Ovary (tissue), 7 donors: ENCODE measurements at regions not wholly inside any gene's neighbourhood (a gene's known extent, or its start where the extent isn't known, plus 50 kb on each side); places are given as distances from the start of the nearest gene placed in this dataset.

Source experiments
- DNase-seq, 5 donors: peaks; one replicate each; pipeline ENCODE4 v3.0.0-alpha.2; 2019 to 2020
- H3K27ac ChIP-seq, 2 donors: fragments of 200-600 bp; one replicate each; pipeline versions ENCODE4 v1.5.1 to v1.8.0; 2019 to 2022
- H3K27me3 ChIP-seq: fragments of 200-600 bp; one replicate; pipeline ENCODE4 v1.8.0; 2022
- H3K36me3 ChIP-seq: fragments of 200-600 bp; sonication (generic); one replicate; pipeline ENCODE4 v1.5.1; 2019
- H3K4me1 ChIP-seq: one replicate; pipeline ENCODE4 v1.8.1; 2013; ENCODE audit warnings: mild to moderate bottlenecking, moderate library complexity; ENCODE audit not compliant: insufficient read depth
- H3K4me3 ChIP-seq: fragments of 200-600 bp; sonication (generic); one replicate; pipeline ENCODE4 v1.5.1; 2017
- H3K9me3 ChIP-seq, 2 donors: fragments of 200-600 bp in 1 of 2; sonication (generic) in 1 of 2; one replicate each; pipeline versions ENCODE4 v1.5.1 to v1.8.1; 2013 to 2019; ENCODE audit warnings: mild to moderate bottlenecking in 1 of 2, moderate library complexity in 1 of 2
- CTCF ChIP-seq, 3 donors: fragments of 450-650 bp in 2 of 3; fragments of 200-600 bp in 1 of 3; IDR thresholded peaks; one replicate each; pipeline versions ENCODE4 v1.5.1 to v1.8.0; 2016 to 2022; ENCODE audit warnings: antibody characterized with exemption in 3 of 3, mild to moderate bottlenecking in 1 of 3
- EP300 ChIP-seq: sonication (generic); formaldehyde crosslinking; IDR thresholded peaks from one replicate; pipeline ENCODE4 v1.6.1; 2017; ENCODE audit warnings: antibody characterized with exemption
- POLR2A ChIP-seq: fragments of 450-650 bp; IDR thresholded peaks from one replicate; pipeline ENCODE4 v1.6.1; 2017; ENCODE audit warnings: antibody characterized with exemption, mild to moderate bottlenecking, moderate library complexity
- WGBS, 3 donors: extraction: QIAGEN DNeasy Blood & Tissue Kit in 1 of 3; methylation state at CpG; one replicate each; pipeline versions ENCODE4 v1.1.5 to v1.1.7; 2013 to 2017; 5-methylcytosine and 5-hydroxymethylcytosine counted together
- intact Hi-C, 4 donors: fragments of 100-400 bp; cut with DNase I; formaldehyde crosslinking; loops; one replicate each; pipeline versions ENCODE4 v1.11.0 to v1.15.1; 2022 to 2023
- donor health status: DM: no; HTN: no; CAD: no; lungs with moderate emphysema.
- donor health status: DM: no; HTN: no; CAD: no.
- donor health status: Bipolar disorder and iron deficiency.
- donor health status: DM: no; HTN: no; CAD: no.
- donor health status: DM: yes; HTN: yes; CAD: no.

DNA sequence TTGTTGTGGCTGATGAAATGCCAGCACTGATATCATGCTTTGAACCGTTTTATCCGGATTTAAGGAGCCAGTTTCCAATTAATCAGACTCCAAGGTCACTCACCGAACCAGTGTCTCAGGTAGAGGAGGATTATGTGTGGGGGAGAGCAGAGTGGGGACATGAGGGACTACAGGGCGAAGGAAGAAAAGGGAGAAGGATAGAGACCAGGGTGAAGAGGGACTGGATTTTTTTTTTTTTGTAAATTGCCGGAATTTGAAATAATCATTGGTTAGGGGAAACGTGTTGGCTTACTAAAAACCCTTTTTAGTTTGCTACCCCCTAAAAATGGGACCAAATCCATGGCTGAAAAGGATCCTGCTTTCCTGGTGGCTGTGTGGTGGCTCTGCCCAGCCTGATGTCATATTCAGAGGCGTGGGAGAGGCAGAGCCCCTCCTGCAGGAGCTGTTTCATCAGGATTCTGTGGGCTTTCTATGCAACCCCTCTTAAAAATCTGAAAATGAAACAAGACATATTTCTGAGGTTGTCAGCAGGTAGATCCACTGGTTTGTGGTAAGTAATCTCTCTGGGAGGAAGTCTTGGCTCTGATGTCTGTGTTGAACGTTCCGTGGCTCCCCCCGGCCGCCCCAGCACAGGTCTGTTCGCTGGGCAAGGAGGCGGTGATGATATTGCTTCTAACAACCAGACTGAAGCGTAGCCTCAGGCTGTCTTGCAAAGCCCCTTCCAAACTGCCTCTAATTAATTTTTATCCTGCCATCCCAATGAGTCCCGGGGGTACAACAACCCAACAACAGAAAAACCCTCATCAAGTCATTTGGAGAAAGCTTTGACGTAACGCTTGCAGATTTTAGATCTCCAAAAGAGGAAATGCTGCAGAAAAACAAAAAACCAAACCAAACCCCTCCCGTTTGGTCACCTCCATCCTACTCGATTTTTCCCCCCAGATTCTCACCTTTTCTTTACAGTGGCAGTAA, 143.0 kb upstream of the ZFHX3 start:
- H3K9me3 ChIP-seq: peaks cover 0 to 4% of the 10 kb centered on the region in 2 donors
- H3K27me3 ChIP-seq: no peaks in the 10 kb centered on the region
- no peaks in the 10 kb centered on the region for H3K4me1 ChIP-seq
- TF ChIP-seq POLR2A: no peak
- TF ChIP-seq CTCF (IDR thresholded peaks at IDR 0.05): no peak
- no peak for TF ChIP-seq EP300
- no peak for DNase-seq
- intact Hi-C loops: loop anchor here in 1 of 4 donors (10.0 kb wide), 1 partner anchor 366 kb away; no protein-coding TSS in a partner anchor
- WGBS, 3 donors: 54 to 66% (median 62%) methylated on average over 19 of the region's 19 CpGs
- no peaks in the 10 kb centered on the region for H3K36me3 ChIP-seq
- no peak overlapping the region for H3K4me3 ChIP-seq
- H3K27ac ChIP-seq: no peak overlapping the region

DNA sequence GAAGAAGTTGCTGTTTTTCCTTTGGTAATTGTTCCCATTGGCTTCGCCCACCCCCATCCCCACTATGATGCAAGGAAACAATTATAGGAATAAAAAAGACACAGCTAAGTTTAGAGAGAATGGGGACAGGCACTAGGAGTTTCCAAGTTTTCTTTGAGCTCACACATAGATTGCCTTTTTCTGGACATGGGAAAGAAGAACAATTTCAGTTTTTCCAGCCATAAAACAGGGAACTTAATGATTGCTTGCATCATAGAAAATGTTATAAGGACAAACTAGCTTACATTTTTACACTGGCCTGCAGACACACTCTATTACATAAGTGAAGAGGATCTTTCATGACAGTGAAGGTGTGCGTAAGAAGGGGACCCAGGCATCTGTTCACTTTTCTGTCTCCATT, 142.3 kb upstream of the ZFHX3 start:
- Histone ChIP-seq H3K4me3 (no peak overlapping the region), H3K4me1 (no peaks in the 10 kb centered on the region), H3K36me3 (no peaks in the 10 kb centered on the region), H3K27ac (no peak overlapping the region), H3K9me3 (peaks cover 0 to 4% of the 10 kb centered on the region in 2 donors), H3K27me3 (no peaks in the 10 kb centered on the region)
- 34 to 50% (median 36%) methylated on average over 2 of the region's 2 CpGs for WGBS, 3 donors
- no peak for DNase-seq
- intact Hi-C loops: loop anchor here in 1 of 4 donors (10.0 kb wide), 1 partner anchor 365 kb away; no protein-coding TSS in a partner anchor
- TF ChIP-seq EP300 (no peak), POLR2A (no peak), CTCF (IDR thresholded peaks at IDR 0.05) (no peak)

DNA sequence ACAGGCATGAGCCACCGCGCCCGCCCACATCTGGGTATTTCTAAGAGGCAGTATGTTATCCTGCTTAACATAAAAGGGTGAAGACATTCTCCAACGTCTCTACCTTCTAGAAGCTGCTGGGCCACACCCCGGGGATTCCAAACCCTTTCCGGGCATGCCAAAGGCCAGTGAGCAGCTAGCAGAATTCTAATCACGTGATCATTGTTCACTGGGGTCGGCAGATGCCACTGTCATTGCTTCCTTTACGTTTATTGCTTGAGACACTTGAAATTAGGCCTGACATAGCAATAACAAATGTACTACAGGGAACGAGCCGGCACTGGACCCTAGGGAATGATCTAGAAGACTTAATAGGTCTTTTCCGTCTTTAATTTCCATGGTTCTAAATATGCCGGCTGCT, 141.2 kb upstream of the ZFHX3 start:
- Histone ChIP-seq H3K4me1 (no peaks in the 10 kb centered on the region), H3K27me3 (no peaks in the 10 kb centered on the region), H3K4me3 (no peak overlapping the region), H3K27ac (no peak overlapping the region), H3K9me3 (peaks cover 0 to 4% of the 10 kb centered on the region in 2 donors), H3K36me3 (no peaks in the 10 kb centered on the region)
- no peak for TF ChIP-seq CTCF (IDR thresholded peaks at IDR 0.05)
- no peak for TF ChIP-seq POLR2A
- TF ChIP-seq EP300: no peak
- 75 to 78% (median 77%) methylated on average over 13 of the region's 13 CpGs for whole genome bisulfite sequencing, 3 donors
- DNase-seq: no peak
- intact Hi-C loops: loop anchor here in 1 of 4 donors (10.0 kb wide), 1 partner anchor 354 kb away; no protein-coding TSS in a partner anchor

DNA sequence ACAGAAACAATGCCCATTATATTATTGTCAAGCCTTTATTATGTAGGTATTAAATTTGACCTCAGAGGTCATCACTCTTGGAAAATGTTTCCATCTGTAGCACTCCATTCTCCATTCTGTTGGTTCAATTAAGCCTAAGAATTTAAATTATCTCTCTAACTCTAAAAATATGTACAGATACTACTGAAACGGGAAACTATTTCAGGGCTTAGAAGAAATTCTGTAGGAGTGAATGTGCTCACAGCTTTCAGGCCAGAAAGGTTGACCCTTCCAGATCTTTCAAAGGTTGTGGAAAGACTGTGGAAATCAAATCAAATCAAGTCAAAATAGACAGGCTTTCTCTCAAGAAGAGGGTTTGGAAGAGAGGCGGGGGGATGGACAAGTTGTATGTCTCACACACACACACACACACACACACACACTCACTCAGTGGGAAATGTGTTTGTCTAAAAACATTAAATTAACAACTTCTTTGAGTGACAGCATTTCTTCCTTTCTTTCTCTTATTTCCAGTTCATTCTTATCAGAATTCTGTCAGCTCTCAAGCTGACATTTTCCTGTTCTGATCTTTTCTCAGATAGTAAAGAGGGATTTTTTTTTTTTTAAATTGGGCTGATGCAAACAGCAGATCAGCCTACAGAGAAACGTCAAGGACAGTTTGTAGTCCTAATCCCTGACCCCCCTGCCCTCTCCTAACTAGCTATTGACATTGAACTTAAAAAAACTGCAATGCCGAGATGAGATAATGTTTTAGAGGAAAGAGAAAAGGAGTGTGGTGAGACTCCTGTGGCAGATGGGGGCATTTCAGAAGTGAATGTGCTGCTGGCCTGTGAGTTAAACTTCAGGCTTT, 139.0 kb upstream of the ZFHX3 start:
- WGBS, 3 donors: 58 to 71% (median 61%) methylated on average over 4 of the region's 4 CpGs
- intact Hi-C loops: loop anchor here in 1 of 4 donors (10.0 kb wide), 1 partner anchor 352 kb away; no protein-coding TSS in a partner anchor
- Histone ChIP-seq H3K27ac (no peak overlapping the region), H3K4me1 (peaks cover 2% of the 10 kb centered on the region), H3K36me3 (no peaks in the 10 kb centered on the region), H3K27me3 (no peaks in the 10 kb centered on the region), H3K4me3 (no peak overlapping the region), H3K9me3 (peaks cover 0 to 4% of the 10 kb centered on the region in 2 donors)
- DNase-seq: no peak
- no peak for TF ChIP-seq CTCF (IDR thresholded peaks at IDR 0.05)
